GM23248 (cell line): ENCODE measurements at regions not wholly inside any gene's neighbourhood (a gene's known extent, or its start where the extent isn't known, plus 50 kb on each side); places are given as distances from the start of the nearest gene placed in this dataset.

Experiments
- EZH2 ChIP-seq: fragments of 200-600 bp; sonication (generic); IDR thresholded peaks from 2 replicates; pipeline ENCODE4 v1.6.1; 2018; ENCODE audit warnings: antibody characterized with exemption, mild to moderate bottlenecking; ENCODE audit not compliant: insufficient read depth, poor library complexity, severe bottlenecking
- EZH2phosphoT487 ChIP-seq: fragments of 200-600 bp; sonication (generic); IDR thresholded peaks from 2 replicates; pipeline ENCODE4 v1.6.1; 2018; ENCODE audit warnings: antibody characterized with exemption, moderate library complexity, mild to moderate bottlenecking, low read depth; ENCODE audit not compliant: insufficient read depth

DNA sequence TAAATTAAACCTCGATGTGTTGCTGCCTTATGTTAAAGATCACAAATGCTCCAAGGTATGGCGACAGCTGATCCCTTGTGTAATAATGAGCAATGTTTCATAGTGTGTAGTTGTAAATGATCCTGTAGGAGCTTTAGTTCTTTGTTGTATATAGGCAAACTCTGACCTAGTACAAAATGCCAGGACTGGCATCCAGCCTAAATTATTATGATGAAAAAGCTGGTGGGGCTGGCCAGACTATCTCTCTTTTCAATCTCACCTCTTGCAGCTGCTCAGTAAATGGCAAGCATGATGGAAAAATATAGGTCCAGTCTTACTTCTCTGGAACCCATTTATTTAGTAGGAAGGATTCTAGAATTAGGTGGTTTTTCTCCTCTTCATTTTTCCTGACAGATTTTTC, 345.1 kb upstream of the C11orf87 start:
- no peak for TF ChIP-seq EZH2phosphoT487
- no peak for TF ChIP-seq EZH2
